Testis (tissue), 2 donors: ENCODE measurements at regions not wholly inside any gene's neighbourhood (a gene's known extent, or its start where the extent isn't known, plus 50 kb on each side); places are given as distances from the start of the nearest gene placed in this dataset.

Experiments
- DNase-seq: peaks from one replicate; pipeline ENCODE4 v3.0.0-alpha.2; 2019
- H3K27ac ChIP-seq, 2 donors: fragments of 200-600 bp; sonication (generic); one replicate each; pipeline ENCODE4 v1.5.1; 2019
- H3K27me3 ChIP-seq: fragments of 200-600 bp; sonication (generic); one replicate; pipeline ENCODE4 v1.5.1; 2019
- H3K36me3 ChIP-seq: fragments of 200-600 bp; sonication (generic); one replicate; pipeline ENCODE4 v1.5.1; 2017; ENCODE audit warnings: low read depth; ENCODE audit errors: missing control alignments
- H3K4me1 ChIP-seq: fragments of 200-600 bp; sonication (generic); one replicate; pipeline ENCODE4 v1.5.1; 2019
- H3K4me3 ChIP-seq, 2 donors: fragments of 200-600 bp; sonication (generic); one replicate each; pipeline ENCODE4 v1.5.1; 2017 to 2019
- H3K9me3 ChIP-seq: fragments of 200-600 bp; sonication (generic); one replicate; pipeline ENCODE4 v1.5.1; 2017
- CTCF ChIP-seq, 3 experiments: fragments of 450-650 bp in 2 of 3; fragments of 200-600 bp in 1 of 3; sonication (generic) in 1 of 3; IDR thresholded peaks; one replicate each; pipeline ENCODE4 v1.5.1; 2016 to 2019; ENCODE audit warnings: antibody characterized with exemption in 3 of 3, mild to moderate bottlenecking in 2 of 3, moderate library complexity in 1 of 3
- POLR2A ChIP-seq: fragments of 450-650 bp; IDR thresholded peaks from one replicate; pipeline ENCODE4 v1.6.1; 2017; ENCODE audit warnings: antibody characterized with exemption, mild to moderate bottlenecking, moderate library complexity
- WGBS, 2 donors: methylation state at CpG; one replicate each; pipeline ENCODE4 v1.1.5; 2018; 5-methylcytosine and 5-hydroxymethylcytosine counted together
- intact Hi-C: fragments of 100-400 bp; cut with DNase I; formaldehyde crosslinking; loops from one replicate; pipeline ENCODE4 v1.15.1; 2023; ENCODE audit warnings: low total_unique reads

- no peaks in the 10 kb centered on the region for H3K9me3 ChIP-seq
- H3K4me3 ChIP-seq = no peak overlapping the region
- intact Hi-C loops = no loop called here
- TF ChIP-seq CTCF (IDR thresholded peaks at IDR 0.05) (no peak), POLR2A (no peak)
- no peaks in the 10 kb centered on the region for H3K36me3 ChIP-seq
- no peaks in the 10 kb centered on the region for H3K27me3 ChIP-seq
- no peak overlapping the region for H3K27ac ChIP-seq
- H3K4me1 ChIP-seq = no peaks in the 10 kb centered on the region
- no peak for DNase-seq
Observed at GRCh38 chr12:98179151-98179550, 336.2 kb upstream of the TMPO start.

- 52 to 61% methylated on average over 13 of the region's 13 CpGs for WGBS, 2 donors
- Histone ChIP-seq H3K27ac (no peak overlapping the region), H3K36me3 (no peaks in the 10 kb centered on the region), H3K4me1 (no peaks in the 10 kb centered on the region), H3K9me3 (no peaks in the 10 kb centered on the region), H3K27me3 (no peaks in the 10 kb centered on the region), H3K4me3 (no peak overlapping the region)
- intact Hi-C loops = no loop called here
- no peak for DNase-seq
- TF ChIP-seq POLR2A = no peak
Observed at GRCh38 chr12:98180603-98181002, 334.8 kb upstream of the TMPO start.

- H3K27ac ChIP-seq = no peak overlapping the region
- TF ChIP-seq POLR2A (no peak), CTCF (IDR thresholded peaks at IDR 0.05) (no peak)
- H3K36me3 ChIP-seq = no peaks in the 10 kb centered on the region
- DNase-seq = peak; percentile 22
- no peaks in the 10 kb centered on the region for H3K4me1 ChIP-seq
- H3K27me3 ChIP-seq = no peaks in the 10 kb centered on the region
- intact Hi-C loops = no loop called here
- H3K4me3 ChIP-seq = no peak overlapping the region
- H3K9me3 ChIP-seq = no peaks in the 10 kb centered on the region
- WGBS, 2 donors = 83 to 85% methylated on average over 2 of the region's 2 CpGs
Observed at GRCh38 chr12:98182821-98183220, 332.6 kb upstream of the TMPO start.

GRCh38 chr12:98185606-98186005 lies 329.8 kb upstream of the TMPO start:
- H3K4me3 ChIP-seq = no peak overlapping the region
- intact Hi-C loops = no loop called here
- H3K27ac ChIP-seq = no peak overlapping the region
- H3K36me3 ChIP-seq = no peaks in the 10 kb centered on the region
- no peak for DNase-seq
- 68 to 74% methylated on average over 3 of the region's 3 CpGs for WGBS, 2 donors
- no peak for TF ChIP-seq CTCF (IDR thresholded peaks at IDR 0.05)
- TF ChIP-seq POLR2A = no peak
- no peaks in the 10 kb centered on the region for H3K27me3 ChIP-seq
- H3K9me3 ChIP-seq = no peaks in the 10 kb centered on the region
- H3K4me1 ChIP-seq = no peaks in the 10 kb centered on the region

- 79 to 90% methylated on average over 5 of the region's 5 CpGs for WGBS, 2 donors
- Histone ChIP-seq H3K36me3 (no peaks in the 10 kb centered on the region), H3K9me3 (no peaks in the 10 kb centered on the region), H3K4me1 (no peaks in the 10 kb centered on the region), H3K27me3 (no peaks in the 10 kb centered on the region), H3K27ac (no peak overlapping the region), H3K4me3 (no peak overlapping the region)
- no peak for DNase-seq
- intact Hi-C loops = no loop called here
- no peak for TF ChIP-seq POLR2A
- TF ChIP-seq CTCF (IDR thresholded peaks at IDR 0.05) = no peak
Observed at GRCh38 chr12:98188650-98189077, 326.7 kb upstream of the TMPO start.
